SK-MEL-5 (cell line): ENCODE measurements at regions not wholly inside any gene's neighbourhood (a gene's known extent, or its start where the extent isn't known, plus 50 kb on each side); places are given as distances from the start of the nearest gene placed in this dataset.

ENCODE experiments used
- DNase-seq: peaks from one replicate; pipeline ENCODE4 v3.0.0-alpha.2; 2016; ENCODE audit warnings: low read depth, low spot score
- in situ Hi-C: cut with HindIII; loops from 2 replicates; pipeline ENCODE4 v1.10.0; 2016; ENCODE audit warnings: low sequenced_read_pairs, high pct_unique_total_duplicates, low pct_unique_long_range_greater_than_20kb

GRCh38 chr2:30361751-30362394, 85.2 kb upstream of the LCLAT1 start:
- DNase-seq = no peak

GRCh38 chr2:30362468-30363081, 84.5 kb upstream of the LCLAT1 start:
- in situ Hi-C loops = no loop called here
- peak; percentile 32 for DNase-seq

More at GRCh38 chr2:30361751-30362394, 85.2 kb upstream of the LCLAT1 start:
- in situ Hi-C loops = no loop called here

- in situ Hi-C loops = no loop called here
These were observed 83.6 kb upstream of the LCLAT1 start for GRCh38 chr2:30363406-30363805.

GRCh38 chr2:30365201-30365600, 81.8 kb upstream of the LCLAT1 start:
- DNase-seq = peak; percentile 46
- in situ Hi-C loops = no loop called here

More at GRCh38 chr2:30363406-30363805, 83.6 kb upstream of the LCLAT1 start:
- DNase-seq = no peak

GRCh38 chr2:30366199-30366691, 80.8 kb upstream of the LCLAT1 start:
- in situ Hi-C loops = no loop called here
- no peak for DNase-seq

- no peak for DNase-seq
- in situ Hi-C loops = no loop called here
These were observed 79.6 kb upstream of the LCLAT1 start for GRCh38 chr2:30367232-30368070.

GRCh38 chr2:30368258-30368657, 78.8 kb upstream of the LCLAT1 start:
- in situ Hi-C loops = no loop called here

GRCh38 chr2:30371028-30371689, 75.9 kb upstream of the LCLAT1 start:
- in situ Hi-C loops = no loop called here
- no peak for DNase-seq

More at GRCh38 chr2:30368258-30368657, 78.8 kb upstream of the LCLAT1 start:
- no peak for DNase-seq

- DNase-seq = no peak
These were observed 75.2 kb upstream of the LCLAT1 start for GRCh38 chr2:30371772-30372373.

GRCh38 chr2:30372826-30373225, 74.2 kb upstream of the LCLAT1 start:
- DNase-seq = no peak
- in situ Hi-C loops = no loop called here

More at GRCh38 chr2:30371772-30372373, 75.2 kb upstream of the LCLAT1 start:
- in situ Hi-C loops = no loop called here

- DNase-seq = no peak
- in situ Hi-C loops = no loop called here
These were observed 73.2 kb upstream of the LCLAT1 start for GRCh38 chr2:30373881-30374302.

- in situ Hi-C loops = no loop called here
- DNase-seq = no peak
These were observed 72.7 kb upstream of the LCLAT1 start for GRCh38 chr2:30374380-30374779.

GRCh38 chr2:30375915-30376314, 71.1 kb upstream of the LCLAT1 start:
- in situ Hi-C loops = no loop called here
- DNase-seq = no peak

- no peak for DNase-seq
- in situ Hi-C loops = no loop called here
These were observed 67.6 kb upstream of the LCLAT1 start for GRCh38 chr2:30379481-30379880.

- in situ Hi-C loops = no loop called here
- DNase-seq = peak; percentile 100
These were observed 66.2 kb upstream of the LCLAT1 start for GRCh38 chr2:30380824-30381223.

GRCh38 chr2:30382162-30382783, 64.8 kb upstream of the LCLAT1 start:
- no peak for DNase-seq
- in situ Hi-C loops = no loop called here

GRCh38 chr2:30382995-30383394, 64.1 kb upstream of the LCLAT1 start:
- in situ Hi-C loops = no loop called here
- DNase-seq = no peak
